ENCODE measurements at regions not wholly inside any gene's neighbourhood (a gene's known extent, or its start where the extent isn't known, plus 50 kb on each side); places are given as distances from the start of the nearest gene placed in this dataset.

DNA sequence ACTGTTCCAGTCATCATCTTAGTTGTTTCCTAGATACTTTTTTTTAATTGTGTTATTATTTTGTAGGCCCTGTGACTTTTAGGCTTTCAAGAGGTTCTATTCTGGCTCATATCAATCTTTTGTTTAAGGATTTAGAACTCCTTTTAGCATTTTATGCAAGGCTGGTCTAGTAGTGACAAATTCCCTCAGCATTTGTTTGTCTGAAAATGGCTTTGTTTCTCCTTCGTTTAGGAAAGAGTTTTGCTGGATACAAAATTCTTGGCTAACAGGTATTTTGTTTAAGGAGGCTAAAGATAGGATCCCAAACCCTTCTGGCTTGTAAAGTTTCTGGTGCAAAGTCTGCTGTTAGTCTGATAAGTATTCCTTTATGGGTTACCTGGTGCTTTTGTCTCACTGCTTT lies 116.6 kb upstream of the SLC66A3 start:
- no peaks in the 10 kb centered on the region for H3K23me2 ChIP-seq (ENCODE audit: low read depth, low read length)
- H2BK20ac ChIP-seq (ENCODE audit: low read length) = no peak overlapping the region
- H2AFZ ChIP-seq (ENCODE audit: low read length) = no peak overlapping the region
- DNase-seq (ENCODE audit: low read depth in 1 of 2, low spot score in 2 of 2) (no peak), FAIRE-seq (no peak)
- TF ChIP-seq CHD1 (IDR thresholded peaks at IDR 0.05; ENCODE audit: low read depth, low read length) (no peak), ATF2 (IDR thresholded peaks at IDR 0.05; ENCODE audit: low read length) (no peak), GABPA (IDR thresholded peaks at IDR 0.05; ENCODE audit: borderline replicate concordance, insufficient read depth, low read length) (no peak), POLR2AphosphoS5 (IDR thresholded peaks at IDR 0.05; ENCODE audit: low read depth, low read length) (no peak), TCF12 (IDR thresholded peaks at IDR 0.05; ENCODE audit: low read depth, low read length) (no peak), CBX5 (IDR thresholded peaks at IDR 0.05; ENCODE audit: low read depth, low read length) (no peak), RBBP5 (IDR thresholded peaks at IDR 0.05; ENCODE audit: borderline replicate concordance, low read depth, low read length) (no peak), BACH1 (IDR thresholded peaks at IDR 0.05; ENCODE audit: low read length) (no peak), ASH2L (IDR thresholded peaks at IDR 0.05; ENCODE audit: low read length) (no peak), CTBP2 (IDR thresholded peaks at IDR 0.05; ENCODE audit: borderline replicate concordance, insufficient read depth, insufficient read length, low read length) (no peak)
- H2BK12ac ChIP-seq (ENCODE audit: low read depth, low read length) = no peak overlapping the region
- WGBS, 2 experiments (ENCODE audit: extremely low coverage in 1 of 2, insufficient coverage in 1 of 2, insufficient read length in 1 of 2, insufficient replicate concordance in 2 of 2, low coverage in 1 of 2, low lambda C conversion rate in 2 of 2, missing lambda C conversion rate in 1 of 2) = 80% methylated on average over 1 of the region's 1 CpG; no CpG with 5 or more reads in 1 of the 2 experiments
- no peak overlapping the region for H4K8ac ChIP-seq (ENCODE audit: extremely low read depth, insufficient read depth, low read length)
- no peak overlapping the region for H3K4me2 ChIP-seq (ENCODE audit: insufficient read depth in 1 of 2, low read depth in 2 of 2, low read length in 2 of 2)
- H3K56ac ChIP-seq (replicated peaks; ENCODE audit: insufficient read length, low read depth, low read length) = no peak overlapping the region
- H2BK5ac ChIP-seq (ENCODE audit: low read depth, low read length) = no peak overlapping the region
- no peaks in the 10 kb centered on the region for H3K79me1 ChIP-seq (ENCODE audit: low read depth, low read length)
- H3K27ac ChIP-seq (ENCODE audit: low read depth, low read length) = no peak overlapping the region
- H2AK5ac ChIP-seq (ENCODE audit: low read depth, low read length) = no peak overlapping the region
- no peak overlapping the region for H2BK120ac ChIP-seq (replicated peaks; ENCODE audit: low read depth, low read length)
- H3K18ac ChIP-seq (ENCODE audit: extremely low read depth, low read length) = no peak overlapping the region
- H4K5ac ChIP-seq (ENCODE audit: insufficient read length, low read depth, low read length) = no peak overlapping the region
- no peak overlapping the region for H3K4ac ChIP-seq (replicated peaks; ENCODE audit: insufficient read length, low read depth, low read length)
- H3K9me3 ChIP-seq (ENCODE audit: insufficient read depth in 2 of 2, low read depth in 1 of 2, low read length in 1 of 2) = 0 out of 4 replicates have a peak, but pooled peaks cover 0 to 3% of the 10 kb centered on the region in 2 experiments
- H3K9ac ChIP-seq (replicated peaks in 1 of 4; ENCODE audit: extremely low read depth in 1 of 4, low read depth in 3 of 4, low read length in 3 of 4) = no peak overlapping the region
- no peak overlapping the region for H2BK15ac ChIP-seq (ENCODE audit: low read length)
- no peaks in the 10 kb centered on the region for H3K79me2 ChIP-seq (ENCODE audit: control insufficient read depth in 1 of 2, insufficient read depth in 2 of 2, low read length in 2 of 2)
- no peak overlapping the region for H3K14ac ChIP-seq (ENCODE audit: insufficient read length)
- no peak overlapping the region for H4K91ac ChIP-seq (replicated peaks; ENCODE audit: insufficient read length, low read length)
- ChIA-PET POLR2A (ENCODE audit: partially characterized antibody) (no interaction called here), CTCF (ENCODE audit: partially characterized antibody) (no interaction called here)
- H3K36me3 ChIP-seq (ENCODE audit: control insufficient read depth in 2 of 4, insufficient read depth in 4 of 4, low read length in 3 of 4) = no peaks in the 10 kb centered on the region
- H3K27me3 ChIP-seq (replicated peaks in 1 of 4; ENCODE audit: control insufficient read depth in 3 of 4, extremely low read depth in 1 of 4, insufficient read depth in 3 of 4, low read length in 3 of 4) = no peaks in the 10 kb centered on the region
- no peak overlapping the region for H3K23ac ChIP-seq (ENCODE audit: insufficient read length)
- no peaks in the 10 kb centered on the region for H4K20me1 ChIP-seq (replicated peaks in 1 of 2; ENCODE audit: control insufficient read depth in 1 of 2, insufficient read depth in 2 of 2, low read length in 2 of 2)
- H3K4me3 ChIP-seq (ENCODE audit: extremely low read depth in 1 of 4, insufficient read depth in 2 of 4, low read depth in 3 of 4, low read length in 4 of 4) = no peak overlapping the region
- peaks cover 0 to 6% (median 1%) of the 10 kb centered on the region in 4 experiments; a peak in 2 of 7 replicates for H3K4me1 ChIP-seq (replicated peaks in 1 of 4; ENCODE audit: control insufficient read depth in 3 of 4, insufficient read depth in 4 of 4, low read length in 3 of 4)

All from H1 (cell line).